HFFc6 (cell line): ENCODE measurements at regions not wholly inside any gene's neighbourhood (a gene's known extent, or its start where the extent isn't known, plus 50 kb on each side); places are given as distances from the start of the nearest gene placed in this dataset.

Source experiments
- DNase-seq: peaks from one replicate; pipeline ENCODE4 v3.0.0-alpha.2; 2018
- H3K27ac Mint-ChIP-seq: 2 replicates; pipeline ENCODE4 v1.8.0; 2020; ENCODE audit warnings: mild to moderate bottlenecking, mixed read lengths
- H3K27me3 Mint-ChIP-seq: 2 replicates; pipeline ENCODE4 v1.8.0; 2021; ENCODE audit warnings: mild to moderate bottlenecking, moderate library complexity, mixed read lengths; ENCODE audit not compliant: insufficient read depth
- H3K36me3 Mint-ChIP-seq: 2 replicates; pipeline ENCODE4 v1.8.0; 2021; ENCODE audit warnings: low read depth, mixed read lengths
- H3K4me1 Mint-ChIP-seq: 2 replicates; pipeline ENCODE4 v1.8.0; 2020; ENCODE audit warnings: low read depth, mixed read lengths
- H3K4me3 Mint-ChIP-seq: 2 replicates; pipeline ENCODE4 v1.8.0; 2020; ENCODE audit warnings: mild to moderate bottlenecking, moderate library complexity, mixed read lengths
- H3K9me3 Mint-ChIP-seq: 2 replicates; pipeline ENCODE4 v1.8.0; 2020; ENCODE audit warnings: mild to moderate bottlenecking, mixed read lengths
- TF ChIP-seq, protein P1 (sequence below): fragments of 200-600 bp; sonication (generic); IDR thresholded peaks from 2 replicates; pipeline ENCODE4 v1.5.0; 2021; ENCODE audit warnings: antibody characterized with exemption, mild to moderate bottlenecking

GRCh38 chr1:218751208-218751948 lies 406.2 kb downstream of the TGFB2 start:
- TF ChIP-seq, protein P1, sequence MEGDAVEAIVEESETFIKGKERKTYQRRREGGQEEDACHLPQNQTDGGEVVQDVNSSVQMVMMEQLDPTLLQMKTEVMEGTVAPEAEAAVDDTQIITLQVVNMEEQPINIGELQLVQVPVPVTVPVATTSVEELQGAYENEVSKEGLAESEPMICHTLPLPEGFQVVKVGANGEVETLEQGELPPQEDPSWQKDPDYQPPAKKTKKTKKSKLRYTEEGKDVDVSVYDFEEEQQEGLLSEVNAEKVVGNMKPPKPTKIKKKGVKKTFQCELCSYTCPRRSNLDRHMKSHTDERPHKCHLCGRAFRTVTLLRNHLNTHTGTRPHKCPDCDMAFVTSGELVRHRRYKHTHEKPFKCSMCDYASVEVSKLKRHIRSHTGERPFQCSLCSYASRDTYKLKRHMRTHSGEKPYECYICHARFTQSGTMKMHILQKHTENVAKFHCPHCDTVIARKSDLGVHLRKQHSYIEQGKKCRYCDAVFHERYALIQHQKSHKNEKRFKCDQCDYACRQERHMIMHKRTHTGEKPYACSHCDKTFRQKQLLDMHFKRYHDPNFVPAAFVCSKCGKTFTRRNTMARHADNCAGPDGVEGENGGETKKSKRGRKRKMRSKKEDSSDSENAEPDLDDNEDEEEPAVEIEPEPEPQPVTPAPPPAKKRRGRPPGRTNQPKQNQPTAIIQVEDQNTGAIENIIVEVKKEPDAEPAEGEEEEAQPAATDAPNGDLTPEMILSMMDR = no peak
- peaks cover 13% of the 10 kb centered on the region for H3K4me1 Mint-ChIP-seq
- no peaks in the 10 kb centered on the region; the same call in 1 of the 2 replicates for H3K36me3 Mint-ChIP-seq
- H3K9me3 Mint-ChIP-seq = peaks cover 8% of the 10 kb centered on the region
- no peaks in the 10 kb centered on the region; the same call in none of the 2 replicates for H3K27me3 Mint-ChIP-seq
- H3K27ac Mint-ChIP-seq = no peak overlapping the region
- no peak overlapping the region for H3K4me3 Mint-ChIP-seq
- no peak for DNase-seq

- no peak for DNase-seq
- H3K27ac Mint-ChIP-seq = no peak overlapping the region
- no peak overlapping the region for H3K4me3 Mint-ChIP-seq
- H3K36me3 Mint-ChIP-seq = no peaks in the 10 kb centered on the region; the same call in 1 of the 2 replicates
- peaks cover 8% of the 10 kb centered on the region for H3K9me3 Mint-ChIP-seq
- TF ChIP-seq, protein P1 = no peak
- H3K27me3 Mint-ChIP-seq = no peaks in the 10 kb centered on the region; the same call in none of the 2 replicates
- H3K4me1 Mint-ChIP-seq = peaks cover 13% of the 10 kb centered on the region
Measured at GRCh38 chr1:218752126-218752525, 407.0 kb downstream of the TGFB2 start.

- TF ChIP-seq, protein P1 = no peak
- peaks cover 8% of the 10 kb centered on the region for H3K9me3 Mint-ChIP-seq
- no peak overlapping the region for H3K27ac Mint-ChIP-seq
Measured at GRCh38 chr1:218754477-218754876, 409.3 kb downstream of the TGFB2 start.

DNA sequence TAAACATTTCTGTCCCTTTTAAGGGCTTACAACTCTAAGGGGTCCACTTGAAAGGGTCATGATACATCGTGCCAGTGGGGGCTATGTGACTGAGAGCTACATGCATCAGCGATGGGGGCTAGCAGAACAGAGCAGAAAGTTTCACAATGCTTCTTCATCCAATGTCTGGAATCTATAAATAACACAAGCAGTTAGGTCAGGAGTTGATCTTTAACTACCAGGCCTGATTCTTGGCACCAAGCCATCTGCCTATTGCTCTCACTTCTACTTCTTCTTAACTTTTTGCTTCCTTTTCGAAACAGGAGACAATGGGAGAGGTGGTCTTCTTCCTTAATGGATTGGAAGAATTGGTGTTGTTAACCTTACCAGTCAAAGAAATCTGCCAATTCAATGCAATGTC lies 410.0 kb downstream of the TGFB2 start:
- H3K4me3 Mint-ChIP-seq = no peak overlapping the region
- DNase-seq = no peak
- H3K9me3 Mint-ChIP-seq = peaks cover 8% of the 10 kb centered on the region
- H3K4me1 Mint-ChIP-seq = no peaks in the 10 kb centered on the region
- H3K27ac Mint-ChIP-seq = no peak overlapping the region
- no peaks in the 10 kb centered on the region; the same call in none of the 2 replicates for H3K27me3 Mint-ChIP-seq
- H3K36me3 Mint-ChIP-seq = no peaks in the 10 kb centered on the region; the same call in 1 of the 2 replicates
- TF ChIP-seq, protein P1 = no peak

More at GRCh38 chr1:218754477-218754876, 409.3 kb downstream of the TGFB2 start:
- Mint-ChIP-seq H3K27me3 (no peaks in the 10 kb centered on the region; the same call in none of the 2 replicates), H3K36me3 (no peaks in the 10 kb centered on the region; the same call in 1 of the 2 replicates), H3K4me3 (no peak overlapping the region), H3K4me1 (no peaks in the 10 kb centered on the region)
- DNase-seq = no peak

DNA sequence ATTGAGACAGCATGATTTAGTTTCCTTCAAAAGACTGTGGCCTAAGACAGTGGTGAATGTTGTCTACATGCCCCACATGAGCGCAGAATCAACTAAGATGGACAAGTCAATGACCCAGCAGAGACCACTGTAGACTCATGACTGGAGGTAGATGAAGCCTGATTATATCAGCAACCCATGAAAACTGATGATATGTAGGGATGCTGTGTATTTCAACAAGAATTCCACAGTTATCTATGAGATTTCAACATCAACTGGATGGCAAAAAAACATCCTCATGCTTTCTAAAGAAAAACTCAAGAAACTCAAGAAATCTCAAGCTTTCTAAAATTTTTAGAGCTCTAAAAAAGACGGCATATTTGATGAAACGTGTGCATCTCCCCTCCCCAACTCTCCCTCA lies 413.9 kb upstream of the LYPLAL1 start:
- Mint-ChIP-seq H3K4me1 (no peaks in the 10 kb centered on the region), H3K27me3 (no peaks in the 10 kb centered on the region; the same call in 1 of the 2 replicates), H3K27ac (no peak overlapping the region), H3K4me3 (no peak overlapping the region), H3K9me3 (peaks cover 8% of the 10 kb centered on the region), H3K36me3 (no peaks in the 10 kb centered on the region; the same call in 1 of the 2 replicates)
- TF ChIP-seq, protein P1 = no peak
- DNase-seq = no peak
